IMR-90 (cell line): ENCODE measurements at regions not wholly inside any gene's neighbourhood (a gene's known extent, or its start where the extent isn't known, plus 50 kb on each side); places are given as distances from the start of the nearest gene placed in this dataset.

Source experiments
- CEBPB ChIP-seq: IDR thresholded peaks from 2 replicates; pipeline ENCODE4 v1.6.1; 2012; ENCODE audit warnings: low read depth, low read length, improper control_type of control experiment
- CTCF ChIP-seq: conservative IDR thresholded peaks from 2 replicates; pipeline ENCODE4 v1.5.1; 2012; ENCODE audit warnings: mild to moderate bottlenecking, low read depth, low read length, improper control_type of control experiment
- MAZ ChIP-seq: IDR thresholded peaks from 2 replicates; pipeline ENCODE4 v1.6.1; 2012; ENCODE audit warnings: low read depth, mild to moderate bottlenecking, low read length, improper control_type of control experiment, moderate library complexity, borderline replicate concordance
- POLR2A ChIP-seq: IDR thresholded peaks from 2 replicates; pipeline ENCODE4 v1.6.1; 2012; ENCODE audit warnings: mild to moderate bottlenecking, low read depth, low read length
- RAD21 ChIP-seq: IDR thresholded peaks from 2 replicates; pipeline ENCODE4 v1.6.1; 2012; ENCODE audit warnings: low read length, improper control_type of control experiment
- SMC3 ChIP-seq: fragments of 150-350 bp; IDR thresholded peaks from 2 replicates; pipeline ENCODE4 v1.6.1; 2016; ENCODE audit warnings: low read depth, mild to moderate bottlenecking, antibody characterized with exemption, low read length, moderate library complexity

DNA sequence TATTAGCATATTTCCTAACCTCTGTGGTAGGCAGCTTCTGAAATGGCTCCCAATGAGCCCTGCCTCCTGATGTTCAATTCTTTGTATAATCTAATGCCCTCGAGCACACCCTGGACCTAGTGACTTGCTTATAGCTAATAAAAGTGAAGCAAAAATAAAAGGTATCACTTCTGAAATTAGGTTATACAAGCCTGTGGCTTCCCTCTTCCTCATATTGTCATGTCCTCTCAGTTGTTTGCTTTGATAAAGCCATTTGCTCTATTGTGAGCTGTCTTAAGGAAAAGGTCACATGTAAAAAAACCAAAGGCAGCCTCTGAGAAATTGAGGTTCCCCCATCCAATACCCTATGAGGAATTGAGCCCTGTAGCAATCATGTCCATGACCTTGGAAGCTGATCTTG, 442.1 kb upstream of the ADGRB3 start:
- no peak for TF ChIP-seq CTCF
- no peak for TF ChIP-seq SMC3
- TF ChIP-seq CEBPB, result no peak
- no peak for TF ChIP-seq MAZ
- TF ChIP-seq POLR2A, result no peak
- no peak for TF ChIP-seq RAD21
